ENCODE measurements at regions not wholly inside any gene's neighbourhood (a gene's known extent, or its start where the extent isn't known, plus 50 kb on each side); places are given as distances from the start of the nearest gene placed in this dataset.

- TF ChIP-seq CTCF (IDR thresholded peaks at IDR 0.05; ENCODE audit: insufficient read depth, low read length) (no peak), SPI1 (IDR thresholded peaks at IDR 0.05; ENCODE audit: borderline replicate concordance, low read depth) (no peak), REST (IDR thresholded peaks at IDR 0.05; ENCODE audit: insufficient replicate concordance, low read depth) (no peak), GABPA (IDR thresholded peaks at IDR 0.05; ENCODE audit: low read depth) (no peak)
Observed at GRCh38 chr2:166661824-166662223, 167.8 kb upstream of the SCN7A start.

All from HL-60 (cell line).